ENCODE measurements at regions not wholly inside any gene's neighbourhood (a gene's known extent, or its start where the extent isn't known, plus 50 kb on each side); places are given as distances from the start of the nearest gene placed in this dataset.

- no peak for DNase-seq (ENCODE audit: low spot score)
These were observed 261.5 kb downstream of the SNX10 start for GRCh38 chr7:26553128-26553527.

GRCh38 chr7:26553582-26553981 is 261.9 kb downstream of the SNX10 start:
- no peak for DNase-seq (ENCODE audit: low spot score)

GRCh38 chr7:26554952-26555351 is 263.3 kb downstream of the SNX10 start:
- DNase-seq (ENCODE audit: low spot score): no peak

GRCh38 chr7:26556061-26556881 is 264.6 kb downstream of the SNX10 start:
- DNase-seq (ENCODE audit: low spot score): no peak

GRCh38 chr7:26560526-26561256 is 269.0 kb downstream of the SNX10 start:
- no peak for DNase-seq (ENCODE audit: low spot score)

- DNase-seq (ENCODE audit: low spot score): no peak
These were observed 271.2 kb downstream of the SNX10 start for GRCh38 chr7:26562841-26563240.

GRCh38 chr7:26563406-26563805 is 271.7 kb downstream of the SNX10 start:
- DNase-seq (ENCODE audit: low spot score): no peak

GRCh38 chr7:26567266-26567665 is 275.6 kb downstream of the SNX10 start:
- no peak for DNase-seq (ENCODE audit: low spot score)

GRCh38 chr7:26574476-26574875 is 282.8 kb downstream of the SNX10 start:
- DNase-seq (ENCODE audit: low spot score): no peak

- no peak for DNase-seq (ENCODE audit: low spot score)
These were observed 284.3 kb downstream of the SKAP2 start for GRCh38 chr7:26580064-26580591.

- no peak for DNase-seq (ENCODE audit: low spot score)
These were observed 283.7 kb downstream of the SKAP2 start for GRCh38 chr7:26580711-26581110.

GRCh38 chr7:26583094-26583648 is 281.2 kb downstream of the SKAP2 start:
- DNase-seq (ENCODE audit: low spot score): no peak

- no peak for DNase-seq (ENCODE audit: low spot score)
These were observed 280.1 kb downstream of the SKAP2 start for GRCh38 chr7:26584326-26584725.

GRCh38 chr7:26584987-26585665 is 279.3 kb downstream of the SKAP2 start:
- no peak for DNase-seq (ENCODE audit: low spot score)

- no peak for DNase-seq (ENCODE audit: low spot score)
These were observed 276.9 kb downstream of the SKAP2 start for GRCh38 chr7:26587536-26587935.

- no peak for DNase-seq (ENCODE audit: low spot score)
These were observed 275.9 kb downstream of the SKAP2 start for GRCh38 chr7:26588511-26588910.

GRCh38 chr7:26590709-26591108 is 273.7 kb downstream of the SKAP2 start:
- no peak for DNase-seq (ENCODE audit: low spot score)

- DNase-seq (ENCODE audit: low spot score): no peak
These were observed 272.4 kb downstream of the SKAP2 start for GRCh38 chr7:26592011-26592410.

GRCh38 chr7:26593393-26593792 is 271.0 kb downstream of the SKAP2 start:
- DNase-seq (ENCODE audit: low spot score): no peak

- no peak for DNase-seq (ENCODE audit: low spot score)
These were observed 270.5 kb downstream of the SKAP2 start for GRCh38 chr7:26593896-26594295.

GRCh38 chr7:26594553-26594952 is 269.8 kb downstream of the SKAP2 start:
- no peak for DNase-seq (ENCODE audit: low spot score)

- DNase-seq (ENCODE audit: low spot score): no peak
These were observed 265.5 kb downstream of the SKAP2 start for GRCh38 chr7:26598867-26599266.
